GM18870 (cell line): ENCODE measurements at regions not wholly inside any gene's neighbourhood (a gene's known extent, or its start where the extent isn't known, plus 50 kb on each side); places are given as distances from the start of the nearest gene placed in this dataset.

Experiments
- ATAC-seq: cut with Tn5 transposase; IDR thresholded peaks from one replicate; pipeline ENCODE4 v1.9.1; 2021; ENCODE audit warnings: moderate library complexity; ENCODE audit not compliant: unreplicated experiment

DNA sequence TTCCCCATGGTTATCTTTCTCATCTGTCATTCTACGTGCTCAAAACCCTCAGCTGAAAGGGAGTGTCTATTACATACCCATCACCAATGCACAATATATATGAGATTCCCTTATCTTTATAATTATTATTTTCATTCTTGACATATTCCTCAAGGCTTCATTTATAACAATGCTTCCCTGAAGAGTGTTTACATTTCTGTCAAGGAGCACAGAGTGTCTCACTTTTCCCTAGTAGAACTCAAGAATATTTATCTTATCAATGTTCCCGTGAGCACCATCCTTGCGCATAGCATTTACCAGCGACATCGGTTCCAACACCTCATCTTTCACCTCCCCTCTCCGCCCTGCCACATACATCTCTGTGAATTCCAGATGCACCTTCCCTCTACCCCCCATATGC lies 250.6 kb downstream of the PLA2G4A start:
- ATAC-seq = no peak

DNA sequence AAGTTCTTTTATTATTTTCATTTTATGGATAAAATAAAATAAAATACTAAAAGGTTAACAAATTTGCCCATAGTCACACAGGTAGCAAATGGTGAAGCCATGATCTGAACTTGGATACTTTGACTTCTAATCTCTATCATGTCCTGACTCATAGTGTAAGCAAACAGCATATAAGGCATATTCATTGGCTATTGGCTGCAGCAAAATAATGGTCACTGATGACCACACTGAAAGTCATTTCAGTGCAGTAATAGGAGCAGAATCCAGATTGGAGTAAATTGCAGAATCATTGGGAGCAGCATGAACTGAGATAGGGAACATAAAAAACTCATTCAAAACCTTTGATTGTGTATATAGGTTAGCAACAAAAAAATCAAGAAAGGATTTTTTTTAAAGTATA lies 262.9 kb downstream of the PLA2G4A start:
- no peak for ATAC-seq

DNA sequence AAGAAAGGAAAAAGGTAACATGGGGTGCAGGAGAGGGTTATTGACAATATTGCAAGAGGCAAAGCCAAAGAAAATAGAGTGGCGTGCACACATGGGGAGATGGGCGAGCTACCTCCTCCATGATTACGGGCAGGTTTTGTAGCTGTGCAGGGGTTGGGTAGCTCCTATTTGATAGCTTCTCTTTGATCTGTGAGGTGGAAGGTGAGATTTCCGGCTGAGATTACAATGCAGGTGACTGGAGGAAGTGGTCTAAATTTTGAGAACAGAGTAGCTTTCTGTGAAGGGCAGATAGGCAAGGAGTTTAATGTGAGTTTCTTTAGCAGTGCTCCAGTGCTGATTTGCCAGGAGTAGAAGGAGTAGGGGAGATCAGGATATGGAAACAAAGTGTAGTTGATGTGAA lies 263.4 kb downstream of the PLA2G4A start:
- no peak for ATAC-seq

DNA sequence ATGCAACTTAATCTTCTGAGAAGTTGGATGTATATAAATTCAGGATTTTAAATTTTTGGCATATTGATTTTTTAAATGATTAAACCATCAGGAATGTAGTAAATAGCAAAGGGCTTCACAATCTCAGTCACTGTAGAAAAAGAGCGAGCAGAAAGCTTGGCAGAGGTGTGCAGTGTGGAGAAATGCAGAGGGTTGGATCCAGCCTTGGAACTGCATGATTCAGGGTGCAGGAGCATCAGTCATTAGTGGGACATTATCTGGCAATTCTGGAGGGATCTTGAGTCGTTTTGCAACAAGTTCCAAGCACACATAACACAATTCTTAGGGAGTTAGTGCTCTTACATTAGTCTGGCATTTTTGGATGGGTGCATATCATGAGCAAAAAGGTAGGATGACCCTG lies 267.9 kb downstream of the PLA2G4A start:
- ATAC-seq = no peak

DNA sequence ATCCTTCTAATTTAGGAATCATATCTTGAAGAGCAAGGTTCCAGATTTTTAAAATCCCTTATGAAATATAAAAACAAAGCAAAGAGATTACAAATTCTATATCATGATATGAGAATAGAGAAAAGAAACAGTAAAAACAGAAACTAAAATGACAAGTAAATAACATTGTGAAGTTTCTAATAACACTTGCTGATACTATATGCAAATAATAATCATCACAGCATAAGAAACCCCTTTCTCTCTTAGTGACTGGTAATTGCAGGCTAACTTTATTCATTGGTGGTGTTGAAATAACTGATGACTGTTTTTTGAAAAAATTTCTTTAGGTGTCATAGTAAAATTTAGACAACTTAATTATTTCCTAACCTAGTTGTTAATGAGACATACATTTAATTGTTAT lies 281.6 kb downstream of the PLA2G4A start:
- ATAC-seq = peak; percentile 43

DNA sequence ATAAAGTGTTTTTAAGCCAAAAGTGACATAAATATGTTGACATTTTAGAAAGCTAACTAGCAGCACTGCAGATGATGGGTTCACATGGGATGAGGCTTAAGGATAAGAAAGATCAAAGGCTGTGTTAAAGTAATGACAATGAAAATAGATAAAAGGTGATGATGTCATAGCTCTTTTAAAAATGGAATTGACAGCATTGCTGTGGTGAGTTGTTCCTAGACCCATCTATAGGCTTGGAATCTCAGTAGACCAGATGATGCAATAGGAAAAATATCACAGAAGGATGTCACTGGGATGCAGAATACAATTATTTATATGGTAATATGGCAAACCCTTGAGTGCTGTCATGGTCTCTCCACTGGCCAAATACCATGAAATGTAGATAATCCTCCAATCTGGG lies 286.0 kb downstream of the PLA2G4A start:
- no peak for ATAC-seq

DNA sequence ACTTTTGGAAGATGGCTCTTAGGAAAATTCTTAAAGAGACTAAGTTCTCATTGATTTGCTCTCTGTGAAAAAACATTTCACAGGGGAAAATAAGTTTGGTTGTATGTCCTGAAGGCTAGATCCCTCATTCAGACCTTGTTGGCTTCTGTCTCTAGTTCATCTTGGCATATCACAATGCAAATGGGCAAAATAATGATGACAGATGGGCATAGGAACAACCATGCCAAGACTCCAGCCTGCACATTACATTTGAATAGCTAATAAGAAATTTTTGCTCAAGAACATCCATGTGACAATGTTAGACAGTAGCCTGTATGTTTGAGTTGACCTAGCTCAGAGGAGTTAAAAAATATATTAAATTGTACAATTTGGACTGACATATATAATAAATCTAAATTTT lies 292.9 kb downstream of the PLA2G4A start:
- ATAC-seq = no peak

DNA sequence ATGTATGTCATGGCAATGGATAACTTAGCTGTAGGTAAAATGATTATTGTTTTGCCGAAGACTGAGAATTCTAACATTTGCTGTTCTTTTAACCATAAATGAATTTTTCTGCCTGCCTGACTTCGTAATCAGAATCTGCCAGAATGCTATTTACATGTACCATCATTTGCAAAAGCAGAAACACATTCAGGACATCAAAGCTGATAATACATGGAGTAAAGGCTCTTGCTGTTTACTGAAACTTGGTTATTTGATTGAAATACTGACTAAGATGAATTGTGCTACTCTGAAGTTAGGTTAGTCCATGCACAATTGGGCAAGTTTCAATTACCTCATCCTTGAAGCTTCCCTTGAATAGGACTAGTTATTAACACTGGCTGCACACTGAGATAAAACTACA lies 293.8 kb downstream of the PLA2G4A start:
- no peak for ATAC-seq

DNA sequence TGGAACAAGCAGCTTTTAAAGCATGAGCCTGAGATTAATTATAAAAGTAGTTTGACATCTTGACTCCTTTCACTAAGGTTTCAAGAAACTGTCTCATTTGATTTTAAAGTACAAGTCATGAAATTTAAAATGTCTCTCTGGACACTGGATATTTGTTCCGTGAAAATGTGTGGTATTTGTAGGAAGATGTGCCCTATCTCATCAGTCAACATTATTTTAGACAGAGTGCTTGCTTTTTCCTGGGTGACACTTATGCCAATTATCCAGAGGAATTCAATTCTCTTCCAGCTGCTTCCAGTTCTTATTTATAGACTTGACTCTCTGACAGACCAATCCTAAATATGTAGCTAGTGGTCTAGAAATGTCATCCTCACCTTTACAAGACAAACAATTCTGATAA lies 300.4 kb downstream of the PLA2G4A start:
- ATAC-seq = no peak

DNA sequence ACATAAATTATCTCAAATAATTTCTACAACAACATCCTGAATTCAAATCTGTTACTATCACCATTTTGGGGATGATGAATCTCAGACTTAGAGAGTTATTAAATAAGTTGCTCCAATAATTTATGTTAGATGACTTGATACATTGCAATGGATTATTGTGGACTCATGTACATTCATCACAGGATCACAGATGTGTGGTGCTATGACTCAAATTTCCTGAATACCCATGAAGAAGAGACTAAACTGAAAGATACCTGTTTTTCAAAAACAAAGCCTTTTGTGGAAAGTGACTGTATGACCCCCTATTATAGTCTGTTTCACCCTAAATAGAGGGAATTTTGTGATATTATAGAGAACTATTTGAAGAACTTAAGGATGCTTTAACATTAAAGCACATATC lies 315.0 kb downstream of the PLA2G4A start:
- ATAC-seq = no peak

DNA sequence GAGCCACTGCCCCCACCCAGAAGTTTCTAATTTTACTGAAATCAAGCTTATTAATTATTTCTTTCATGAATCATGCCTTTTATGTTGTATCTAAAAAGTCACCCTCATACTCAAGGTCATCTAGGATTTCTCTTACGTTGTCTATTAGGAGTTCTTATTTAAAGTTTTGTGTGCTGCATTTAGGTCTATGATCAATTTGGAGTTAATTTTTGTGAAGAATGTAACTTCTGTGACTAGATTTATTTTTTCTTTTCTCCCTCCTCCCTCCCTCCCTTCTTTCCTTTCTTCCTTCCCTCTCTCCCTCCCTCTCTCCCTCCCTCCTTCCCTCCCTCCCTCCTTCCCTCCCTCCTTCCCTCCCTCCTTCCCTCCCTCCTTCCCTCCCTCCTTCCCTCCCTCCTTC lies 317.6 kb downstream of the PLA2G4A start:
- no peak for ATAC-seq

DNA sequence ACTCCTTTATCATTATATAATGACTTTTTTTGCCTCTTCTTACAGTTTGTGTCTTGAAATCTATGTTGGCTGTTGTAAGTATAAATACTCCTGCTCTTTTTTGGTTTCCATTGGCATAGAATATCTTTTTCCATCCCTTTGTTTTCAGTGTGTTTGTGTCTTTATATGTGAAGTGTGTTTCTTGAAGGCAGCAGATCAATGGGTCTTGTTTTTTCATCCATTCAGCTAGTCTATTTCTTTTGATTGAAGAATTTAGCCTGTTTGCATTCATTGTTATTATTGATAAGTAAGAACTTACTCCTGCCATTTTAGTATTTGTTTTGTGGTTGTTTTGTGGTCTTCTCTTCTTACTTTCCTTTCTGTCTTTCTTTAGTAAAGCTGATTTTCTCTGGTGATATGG lies 322.8 kb downstream of the PLA2G4A start:
- ATAC-seq = no peak

DNA sequence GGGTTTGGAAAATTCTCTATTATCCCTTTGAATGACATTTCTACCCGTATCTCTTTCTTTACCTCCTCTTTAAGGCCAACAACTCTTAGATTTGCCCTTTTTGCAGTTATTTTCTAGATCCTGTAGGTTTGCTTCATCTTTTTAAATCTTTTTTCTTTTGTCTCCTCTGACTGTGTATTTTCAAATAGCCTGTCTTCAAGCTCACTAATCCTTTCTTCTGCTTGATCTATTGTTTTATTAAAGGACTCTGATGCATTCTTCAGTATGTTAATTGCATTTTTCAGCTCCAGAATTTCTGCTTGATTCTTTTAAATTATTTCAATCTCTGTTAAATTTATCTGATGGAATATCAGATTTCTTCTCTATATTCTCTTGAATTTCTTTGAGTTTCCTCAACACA lies 324.3 kb downstream of the PLA2G4A start:
- ATAC-seq = no peak

DNA sequence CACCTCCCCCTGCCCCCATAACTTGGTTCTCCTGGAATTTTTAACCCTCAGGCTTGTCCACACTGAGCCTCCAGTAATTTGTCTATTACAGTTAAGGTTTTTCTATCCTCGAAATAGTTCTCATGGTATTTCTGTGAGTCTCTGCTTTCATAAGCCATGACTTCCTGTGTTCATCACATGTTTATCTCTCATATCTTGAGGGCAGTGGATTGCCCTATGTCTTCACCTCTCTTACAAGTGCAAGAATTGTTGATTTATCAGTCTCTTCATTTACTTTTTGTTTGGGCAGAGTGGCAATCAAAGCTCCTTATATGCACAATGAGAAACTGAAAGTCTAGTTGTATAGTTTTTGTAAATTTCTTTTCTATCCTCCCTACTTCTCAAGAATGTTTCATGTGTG lies 328.4 kb downstream of the PLA2G4A start:
- no peak for ATAC-seq

DNA sequence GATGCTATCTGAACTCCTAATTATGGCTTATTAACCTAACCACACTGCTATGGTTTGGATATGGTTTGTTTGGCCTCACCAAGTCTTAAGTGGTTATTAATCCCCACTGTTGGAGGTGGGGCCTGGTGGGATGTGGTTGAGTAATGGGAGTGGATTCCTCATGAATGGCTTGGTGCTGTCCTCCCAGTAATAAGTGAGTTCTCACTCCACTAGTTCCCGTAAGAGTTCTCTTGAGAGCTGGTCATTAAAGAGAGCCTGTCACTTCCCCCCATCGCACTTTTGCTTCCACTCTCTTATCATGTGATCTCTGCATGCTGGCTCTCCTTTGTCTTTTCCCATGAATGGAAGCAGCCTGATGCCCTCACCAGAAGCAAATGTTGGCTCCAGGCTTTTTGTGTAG lies 328.8 kb downstream of the PLA2G4A start:
- no peak for ATAC-seq

DNA sequence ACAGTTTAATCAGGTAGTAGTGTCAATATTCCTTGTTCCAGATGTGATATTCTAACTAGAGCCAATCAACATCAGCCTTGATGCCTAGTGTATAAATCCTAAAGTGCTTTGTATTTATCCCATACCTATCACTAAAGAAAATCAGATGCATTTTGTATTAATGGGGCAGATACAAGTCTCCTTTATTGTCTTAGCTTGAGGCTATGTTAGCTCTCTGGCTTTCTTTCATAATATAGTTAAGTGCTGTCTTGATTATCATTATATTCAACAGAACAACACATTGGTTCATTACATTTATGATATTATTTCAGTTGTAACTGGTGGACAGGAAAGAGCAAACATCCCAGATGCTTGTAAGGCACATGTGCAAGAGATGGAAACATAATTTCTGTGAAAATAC lies 338.8 kb downstream of the PLA2G4A start:
- ATAC-seq = no peak

DNA sequence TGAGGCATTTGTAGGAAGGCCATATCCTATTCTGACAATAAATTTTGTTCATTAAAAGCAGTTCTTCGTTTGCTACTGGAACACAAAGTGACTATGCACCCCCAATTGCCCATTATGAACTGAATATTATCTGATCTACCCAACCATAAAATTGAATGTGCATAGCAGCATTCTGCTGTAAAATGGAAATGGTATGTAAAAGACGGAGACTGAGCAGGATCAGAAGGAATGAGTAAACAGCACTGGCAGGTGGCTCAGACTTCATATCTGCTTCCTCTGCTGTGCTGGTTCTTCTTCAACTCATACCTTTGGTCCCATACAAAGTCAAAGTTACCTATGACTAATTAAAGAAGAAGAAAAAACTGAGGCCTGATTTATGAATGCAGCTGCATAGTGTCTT lies 339.5 kb downstream of the PLA2G4A start:
- no peak for ATAC-seq

DNA sequence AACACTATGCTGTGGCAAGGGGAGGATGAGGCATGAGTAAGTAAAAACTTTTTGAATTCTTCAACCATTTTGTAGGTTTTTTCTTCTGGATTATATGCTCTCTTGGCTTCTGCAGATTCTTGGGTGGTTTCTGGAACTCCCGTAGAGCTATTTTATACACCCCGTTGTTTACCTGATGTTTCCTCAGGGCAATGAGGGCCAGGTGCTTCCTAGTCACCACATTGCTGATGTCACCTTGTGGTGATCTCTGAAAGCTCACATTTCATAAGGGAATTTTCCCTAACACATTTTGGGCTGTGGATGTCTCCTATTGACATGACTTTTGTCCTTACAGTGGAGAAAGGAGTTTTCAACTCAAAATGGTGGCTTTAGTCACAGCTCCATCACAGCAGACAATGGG lies 356.6 kb downstream of the PLA2G4A start:
- peak; percentile 57 for ATAC-seq

DNA sequence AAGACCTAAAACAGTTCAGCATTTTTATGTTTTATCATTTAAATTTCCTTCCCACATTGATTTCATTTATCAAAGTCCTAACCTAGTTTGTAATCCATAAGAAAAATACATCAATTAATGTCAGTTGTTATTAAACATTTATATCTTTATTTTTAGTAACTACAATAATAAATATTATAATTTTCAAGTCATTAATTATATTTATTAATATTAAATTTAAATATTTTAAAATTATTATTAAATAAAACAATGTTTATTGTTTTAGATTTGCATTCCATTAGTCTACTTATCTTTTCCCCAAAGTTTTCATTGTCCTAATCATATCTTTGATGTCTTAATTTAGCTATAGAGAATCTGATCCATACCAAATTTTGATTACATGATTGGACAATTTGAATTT lies 368.9 kb downstream of the PLA2G4A start:
- ATAC-seq = no peak

DNA sequence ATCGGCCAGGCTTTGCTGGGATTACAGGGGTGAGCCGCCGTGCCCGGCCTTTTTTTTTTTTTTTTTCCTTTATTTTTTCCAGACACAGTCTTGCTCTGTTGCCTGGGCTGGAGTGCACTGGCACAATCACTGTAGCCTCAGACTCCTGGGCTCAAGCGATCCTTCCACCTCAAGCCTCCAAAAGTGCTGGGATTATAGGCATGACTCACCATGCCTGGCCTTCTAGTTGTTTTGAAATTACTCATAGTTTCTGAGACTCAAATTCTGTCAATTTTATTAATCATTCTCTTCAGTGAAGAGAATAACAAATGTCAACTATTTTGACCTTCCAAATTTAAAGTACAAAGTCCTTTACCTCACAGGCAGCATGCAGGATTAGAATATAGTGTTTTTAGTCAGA lies 374.5 kb downstream of the PLA2G4A start:
- peak; percentile 55 for ATAC-seq

DNA sequence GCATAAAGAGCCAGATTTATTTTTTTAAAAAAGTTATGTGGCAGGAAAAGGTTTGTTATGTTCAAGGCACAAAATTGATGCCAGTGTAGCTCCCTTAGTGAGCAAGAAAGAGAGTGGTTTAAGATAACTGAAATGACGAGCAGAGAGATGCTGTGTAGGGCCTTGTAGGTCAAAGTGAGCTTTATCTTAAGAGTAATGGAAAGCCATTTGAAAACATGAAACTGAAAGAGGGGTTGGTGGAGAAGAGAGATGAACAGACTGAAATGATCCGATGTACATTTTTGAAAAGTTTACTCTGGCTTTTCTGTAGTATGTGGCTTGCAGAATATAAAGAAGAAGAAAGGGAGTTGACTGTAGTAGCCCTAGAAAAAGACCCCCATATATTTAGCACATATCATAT lies 383.6 kb downstream of the PLA2G4A start:
- ATAC-seq = no peak

DNA sequence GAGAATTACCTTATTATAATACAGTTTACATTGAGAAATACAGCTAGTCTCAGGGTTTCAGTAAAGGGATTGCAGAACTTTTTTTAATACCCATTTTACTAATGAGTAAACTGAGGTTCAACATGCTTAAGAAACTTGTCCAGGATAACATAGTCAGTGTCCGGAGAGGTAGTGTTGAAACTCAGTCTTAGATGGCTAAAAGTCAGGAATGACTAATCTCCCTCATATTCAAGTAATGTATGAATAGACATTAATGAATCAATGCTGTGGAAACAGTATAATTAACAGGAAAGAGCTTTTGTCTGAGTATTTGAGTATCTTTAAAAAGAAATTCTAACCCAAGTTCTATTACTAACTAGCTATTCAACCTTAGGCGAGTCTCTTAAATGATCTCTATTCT lies 397.6 kb downstream of the PLA2G4A start:
- no peak for ATAC-seq

DNA sequence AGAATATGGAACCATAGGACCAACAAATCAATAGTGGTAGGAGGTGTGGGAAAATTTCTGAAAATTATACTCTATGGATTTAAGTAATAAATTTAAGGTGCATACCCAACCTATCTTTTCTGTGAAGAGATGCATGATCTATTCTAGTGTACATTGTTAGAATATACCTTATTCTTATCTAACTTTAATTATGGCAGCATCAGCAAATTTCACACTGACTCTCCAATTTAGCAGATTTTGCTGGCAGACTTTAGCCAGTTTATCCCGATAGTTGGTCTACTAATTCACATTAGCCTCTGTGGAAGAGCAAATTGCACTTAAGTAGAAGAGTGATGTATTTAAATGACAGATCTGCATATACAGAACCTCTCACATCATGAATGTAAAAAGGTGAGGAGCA lies 400.0 kb downstream of the PLA2G4A start:
- ATAC-seq = no peak

DNA sequence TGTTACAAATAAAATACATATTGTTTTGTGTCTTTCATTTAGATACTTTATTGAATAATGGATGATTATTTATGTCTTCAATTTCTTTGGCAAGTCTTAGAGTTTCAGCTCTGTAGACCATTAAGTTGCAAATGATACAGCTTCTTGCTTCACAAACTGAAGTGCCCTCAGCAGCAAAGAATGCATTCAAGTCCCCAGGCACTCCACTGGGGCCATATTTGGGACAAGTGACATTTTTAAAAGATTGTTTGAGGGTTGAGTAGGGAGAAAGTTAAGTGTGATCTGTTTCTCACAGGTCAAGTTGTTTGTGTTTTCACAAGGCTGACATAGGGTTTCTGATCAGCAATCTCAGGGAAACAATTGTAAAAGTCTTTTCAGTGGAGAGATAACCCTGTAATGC lies 400.7 kb downstream of the PLA2G4A start:
- ATAC-seq = no peak
